ENCODE measurements at regions not wholly inside any gene's neighbourhood (a gene's known extent, or its start where the extent isn't known, plus 50 kb on each side); places are given as distances from the start of the nearest gene placed in this dataset.

DNA sequence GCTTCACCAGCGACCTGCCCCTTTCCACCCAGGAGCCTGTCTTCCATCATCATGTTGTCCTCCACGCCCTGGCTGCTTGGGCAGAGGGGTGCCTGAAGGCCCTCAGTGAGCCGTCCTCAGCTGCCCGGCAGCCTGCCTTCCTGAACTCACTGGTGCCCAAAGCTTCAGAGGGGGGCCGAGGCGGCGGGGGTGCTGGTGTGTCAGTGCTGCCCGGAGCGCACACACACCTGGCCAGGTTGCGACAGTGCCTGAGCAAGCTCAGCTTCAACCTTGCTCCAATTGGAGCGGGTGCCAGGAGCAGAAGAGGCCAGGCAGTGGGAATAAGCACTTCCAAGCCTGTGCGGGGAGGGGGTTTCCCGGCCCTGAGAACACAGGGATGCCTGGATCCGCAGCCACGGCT is 566.3 kb downstream of the INHBA start:
- DNase-seq (ENCODE audit: low read depth), result no peak

DNA sequence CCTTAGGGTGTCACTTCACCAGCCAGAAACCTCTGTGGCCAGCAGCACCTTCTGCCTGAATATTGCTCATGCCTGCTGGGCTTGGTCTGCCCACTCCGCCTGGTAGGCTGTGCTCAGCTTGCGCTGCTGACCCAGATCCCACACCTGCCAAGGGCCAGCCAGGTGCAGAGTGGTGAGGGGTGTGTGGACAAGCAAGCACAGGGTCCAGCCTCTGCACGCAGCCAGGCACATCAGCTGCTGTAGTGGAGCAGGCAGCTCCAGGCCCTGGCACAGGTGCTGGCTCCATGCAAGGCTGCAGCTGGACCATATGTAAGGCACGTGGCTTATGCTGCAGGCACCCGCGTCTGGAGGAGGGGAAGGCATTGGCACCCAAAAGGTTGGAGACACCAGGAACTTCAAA is 567.4 kb downstream of the INHBA start:
- no peak for DNase-seq (ENCODE audit: low read depth)

DNA sequence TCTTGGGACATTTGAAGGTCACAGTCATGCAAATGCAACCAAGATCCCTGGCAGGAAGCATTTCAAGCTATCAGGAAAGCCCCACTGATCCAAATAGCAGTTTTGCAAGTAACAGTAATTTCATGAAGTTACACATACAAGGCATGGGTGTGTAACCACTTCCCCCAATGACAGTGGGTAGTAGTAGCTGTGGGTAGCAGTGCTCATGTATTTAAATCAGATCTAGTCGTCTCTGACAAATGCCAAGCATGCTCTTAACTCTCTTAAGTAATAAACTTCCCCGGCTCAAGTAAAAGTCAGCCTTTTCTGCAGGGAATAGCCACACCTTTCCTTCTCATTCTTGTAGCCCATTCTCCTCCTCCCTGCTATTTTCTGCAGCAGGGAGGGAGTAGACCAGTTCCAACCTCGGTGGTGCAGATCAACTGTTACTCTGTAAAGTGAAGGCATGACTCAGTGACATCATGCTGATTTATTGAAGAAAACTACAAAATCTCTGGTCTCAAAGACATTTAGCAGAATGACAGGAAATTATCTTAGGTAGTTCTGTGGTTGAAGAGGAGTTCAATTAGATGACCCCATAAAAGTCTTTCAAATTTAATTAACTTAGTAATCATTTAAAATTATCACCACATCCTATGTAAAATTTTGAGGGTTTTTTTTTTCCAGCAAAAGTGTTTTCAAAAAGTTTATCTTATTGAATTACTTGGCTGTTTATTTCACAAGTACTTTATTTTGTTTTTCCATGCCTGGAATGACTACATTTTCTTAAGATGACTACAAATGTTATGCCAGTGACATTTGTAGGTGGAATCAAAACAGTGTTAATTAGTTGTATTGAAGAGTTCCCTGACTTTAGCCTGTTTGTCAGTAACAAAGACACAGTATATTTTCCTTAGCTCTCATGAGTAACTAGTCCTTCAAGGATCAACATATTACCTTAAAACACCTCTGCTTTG is 568.3 kb downstream of the INHBA start:
- DNase-seq (ENCODE audit: low read depth), result no peak

DNA sequence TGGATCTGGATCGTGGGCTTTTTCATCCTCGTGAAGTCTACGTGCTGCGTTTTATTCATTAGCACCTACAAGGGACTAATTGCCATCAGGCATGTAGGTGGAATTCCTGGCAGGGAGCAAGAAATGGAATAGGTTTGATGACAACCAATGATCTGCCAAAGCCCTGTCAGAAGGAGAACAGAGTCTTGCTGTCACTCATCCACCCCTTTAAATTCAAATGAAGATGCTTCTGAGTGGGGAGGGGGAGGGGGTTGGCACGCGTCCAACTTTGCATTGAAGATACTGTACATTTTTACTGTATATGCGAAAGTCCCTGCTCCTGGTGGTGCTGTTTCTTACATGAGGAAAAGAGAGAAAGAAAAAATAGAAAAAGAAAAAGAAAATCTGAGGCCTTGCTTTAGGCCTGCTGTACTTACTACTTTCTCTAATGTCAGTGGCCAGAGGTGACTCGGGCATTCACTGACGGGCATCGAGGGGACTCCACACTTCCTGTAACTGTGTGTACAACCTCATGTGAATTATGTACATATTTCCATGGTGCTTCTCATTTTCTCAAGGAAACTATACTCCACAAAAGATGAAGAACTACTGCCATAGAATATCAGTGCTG is 569.1 kb downstream of the INHBA start:
- no peak for DNase-seq (ENCODE audit: low read depth)

DNA sequence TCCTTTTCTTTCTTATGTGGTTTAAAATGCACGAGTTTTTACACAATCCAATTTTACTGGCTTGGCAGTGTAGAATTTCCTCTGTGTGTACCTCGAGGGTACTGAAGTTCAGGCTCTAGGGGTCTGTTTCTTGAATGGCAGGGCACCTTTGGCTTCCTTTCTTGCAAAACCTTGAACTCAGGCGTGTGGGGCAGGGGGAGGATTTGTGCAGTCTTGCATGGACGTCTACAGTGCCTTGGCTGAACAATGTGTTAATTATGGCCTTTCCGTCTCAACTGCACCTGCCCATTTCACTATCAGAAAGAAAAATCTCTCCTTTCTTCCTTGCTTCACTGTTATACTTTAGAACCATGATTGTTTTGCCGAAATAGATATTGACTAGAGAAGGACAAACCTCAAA is 570.9 kb downstream of the INHBA start:
- DNase-seq (ENCODE audit: low read depth), result no peak

DNA sequence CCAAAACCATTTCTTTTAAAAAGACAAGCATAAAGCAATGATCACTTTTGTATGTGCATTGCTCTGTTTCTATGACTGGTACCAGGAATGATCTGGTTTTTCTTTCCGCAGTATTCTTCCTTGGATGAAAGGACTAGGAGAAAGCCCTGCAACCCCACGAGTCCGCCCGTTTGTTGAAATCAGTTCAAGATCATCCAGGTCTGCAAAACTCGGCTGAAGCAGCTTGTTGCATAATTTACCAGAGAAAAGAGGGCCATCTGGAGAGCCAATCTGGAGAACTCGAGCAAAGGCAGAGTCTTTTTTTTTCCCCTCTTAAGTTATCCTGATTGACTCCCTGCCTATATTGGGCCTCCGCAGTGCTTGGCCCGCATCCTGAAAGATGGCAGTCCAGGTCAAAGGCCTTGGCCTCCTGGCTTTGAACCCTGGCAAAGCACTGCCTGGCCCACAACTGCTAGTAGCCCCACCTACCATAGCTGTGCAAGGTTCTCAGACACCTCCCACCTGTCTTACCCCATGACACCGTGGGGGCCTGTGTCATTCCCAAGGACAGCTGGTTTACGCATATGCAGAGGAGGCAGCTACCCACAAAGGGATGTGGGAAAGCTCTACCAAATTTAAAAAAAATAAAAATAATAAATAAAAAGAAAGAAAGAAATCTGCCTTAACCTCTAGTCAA is 572.2 kb downstream of the INHBA start:
- DNase-seq (ENCODE audit: low read depth), result no peak

DNA sequence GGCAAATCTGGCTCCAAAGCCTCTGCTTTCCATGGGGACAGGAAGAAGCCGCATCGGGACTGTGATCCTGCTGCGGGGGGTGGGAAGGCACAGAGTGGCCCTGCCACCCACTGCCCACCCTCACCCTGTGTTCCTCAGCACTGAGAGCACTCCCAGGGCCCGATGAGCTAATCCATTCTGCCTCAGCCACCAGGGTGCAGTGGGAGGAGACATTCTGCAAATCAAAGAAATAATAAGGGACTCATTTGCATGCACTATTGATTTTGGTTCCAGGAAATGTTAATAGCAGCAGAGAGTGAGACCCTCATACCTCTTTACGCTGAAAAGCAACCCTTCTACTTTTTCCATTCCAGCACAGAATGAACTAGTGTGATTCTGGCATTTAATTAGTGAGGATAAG is 572.8 kb downstream of the INHBA start:
- DNase-seq (ENCODE audit: low read depth), result no peak

DNA sequence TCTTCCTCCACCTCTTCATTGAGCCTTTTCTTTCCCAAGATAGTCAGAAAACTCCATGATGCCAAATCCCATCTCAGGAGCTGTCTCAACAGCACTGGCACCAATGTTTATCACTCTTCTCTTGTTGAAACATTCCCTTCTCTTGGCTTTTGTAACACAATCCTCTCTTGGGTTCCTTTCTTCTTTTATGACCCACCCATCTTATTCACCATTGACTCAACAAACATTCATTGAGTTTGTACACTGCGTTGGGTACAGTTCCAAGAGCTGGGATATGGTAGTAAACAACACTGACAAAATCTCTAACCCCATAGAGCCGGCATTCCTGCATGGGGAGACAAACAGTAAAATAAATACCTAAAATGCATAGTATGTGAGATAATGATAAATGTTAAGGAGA is 577.5 kb downstream of the INHBA start:
- DNase-seq (ENCODE audit: low read depth), result no peak

DNA sequence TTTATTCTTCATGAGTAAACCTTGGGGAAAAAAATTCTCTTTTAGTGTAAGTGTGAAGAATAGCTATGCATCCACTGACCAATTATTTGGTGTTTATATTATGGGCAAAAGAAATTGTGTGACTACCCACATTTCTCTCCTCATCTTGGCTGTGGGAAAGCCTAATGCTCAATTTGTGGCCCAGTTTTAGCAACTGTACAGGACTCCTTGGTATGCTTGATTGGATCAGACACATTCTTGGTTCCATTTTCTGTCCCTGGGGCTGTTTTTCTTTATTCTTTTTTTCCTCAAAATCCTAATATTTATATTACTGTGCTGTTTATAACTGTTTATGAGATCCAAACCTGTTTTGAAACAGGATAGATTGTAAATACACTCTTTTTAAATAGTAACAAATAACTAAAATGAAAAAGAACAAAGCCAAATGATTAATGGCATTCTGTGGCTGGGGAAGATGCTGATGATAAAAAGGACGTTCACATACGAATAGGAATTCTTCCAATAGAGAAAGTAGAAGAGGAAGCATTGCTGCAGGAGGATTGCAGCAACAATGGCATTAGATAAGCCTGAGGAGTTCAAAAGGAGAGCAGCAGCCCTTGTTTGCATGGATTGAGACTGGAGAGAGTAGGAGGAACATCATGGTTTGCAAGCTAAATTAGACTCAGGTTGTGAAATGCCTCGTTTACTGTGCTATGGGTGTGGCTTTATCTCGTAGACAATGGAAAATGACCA is 580.5 kb downstream of the INHBA start:
- DNase-seq (ENCODE audit: low read depth), result no peak

DNA sequence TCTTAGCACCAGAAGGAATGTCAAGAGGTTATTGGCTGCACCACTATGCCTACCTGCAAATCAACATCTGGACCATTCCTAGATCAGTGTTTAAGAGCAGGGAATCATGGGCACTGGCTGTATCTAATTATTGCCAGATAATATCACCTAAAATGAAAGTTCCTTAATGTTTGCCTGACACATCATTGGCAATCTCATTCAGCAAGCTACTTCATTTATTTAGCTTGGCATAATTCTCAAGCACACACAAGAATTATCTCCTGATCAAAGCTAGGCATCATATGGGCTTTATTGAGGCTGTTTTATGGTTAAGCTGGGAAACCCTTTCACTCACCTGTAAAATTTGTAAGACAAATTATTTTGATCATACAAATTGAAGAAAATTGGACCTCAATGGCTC is 581.7 kb downstream of the INHBA start:
- no peak for DNase-seq (ENCODE audit: low read depth)

DNA sequence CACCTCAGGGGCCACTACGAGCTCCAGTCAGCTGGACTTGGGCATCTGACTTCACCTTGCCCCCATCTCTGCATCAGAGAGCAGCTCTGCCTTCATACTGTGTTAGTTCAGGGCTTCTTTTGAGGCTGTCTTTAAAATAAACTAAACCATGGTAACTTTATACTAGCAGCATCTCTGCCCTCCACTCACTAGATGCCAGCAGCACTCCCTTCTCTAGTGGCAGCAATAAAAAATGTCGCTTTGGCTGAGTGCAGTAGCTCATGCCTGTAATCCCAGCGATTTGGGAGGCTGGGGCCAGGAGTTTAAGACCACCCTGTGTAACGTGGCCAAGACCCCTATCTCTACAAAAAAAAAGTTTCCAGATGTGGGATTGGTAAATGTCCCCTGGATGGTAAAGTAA is 584.4 kb downstream of the INHBA start:
- DNase-seq (ENCODE audit: low read depth), result no peak

DNA sequence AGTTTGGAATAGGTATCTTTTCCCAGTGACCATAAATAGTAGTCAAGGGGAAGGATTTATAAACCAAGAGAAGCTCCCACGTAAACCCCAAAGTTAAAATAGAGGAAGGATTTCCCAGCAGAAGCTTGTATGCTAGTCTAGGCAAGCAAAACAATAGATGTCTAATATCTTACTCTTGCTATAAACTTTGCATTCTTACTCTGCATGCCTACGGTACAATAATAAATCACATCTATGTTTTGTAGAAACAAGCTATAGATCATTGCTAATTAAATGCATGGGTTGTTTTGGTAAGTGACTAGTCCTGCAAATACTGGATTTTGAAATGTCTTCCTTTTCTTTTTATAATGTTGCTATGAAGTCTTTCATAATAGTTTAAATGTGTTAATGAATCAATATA is 585.5 kb downstream of the INHBA start:
- no peak for DNase-seq (ENCODE audit: low read depth)

DNA sequence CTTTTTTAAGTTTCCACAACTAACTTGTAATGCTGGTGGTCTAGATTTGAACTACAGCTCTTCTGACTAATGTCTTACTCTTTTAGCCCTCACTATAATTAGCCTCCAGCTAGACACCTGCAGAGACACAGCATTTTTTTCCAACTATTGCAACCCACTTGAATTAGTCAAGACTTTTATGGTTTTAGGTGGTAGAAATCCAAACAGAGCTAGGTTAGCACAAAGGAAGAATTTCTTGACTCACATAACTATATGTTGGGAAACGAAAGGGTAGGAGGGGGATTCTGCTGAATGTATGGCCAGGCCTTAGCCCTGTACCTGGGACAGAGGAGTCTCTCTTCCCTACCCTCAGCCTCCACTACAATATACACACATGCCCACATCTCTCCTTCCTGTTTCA is 586.1 kb downstream of the INHBA start:
- DNase-seq (ENCODE audit: low read depth), result no peak

DNA sequence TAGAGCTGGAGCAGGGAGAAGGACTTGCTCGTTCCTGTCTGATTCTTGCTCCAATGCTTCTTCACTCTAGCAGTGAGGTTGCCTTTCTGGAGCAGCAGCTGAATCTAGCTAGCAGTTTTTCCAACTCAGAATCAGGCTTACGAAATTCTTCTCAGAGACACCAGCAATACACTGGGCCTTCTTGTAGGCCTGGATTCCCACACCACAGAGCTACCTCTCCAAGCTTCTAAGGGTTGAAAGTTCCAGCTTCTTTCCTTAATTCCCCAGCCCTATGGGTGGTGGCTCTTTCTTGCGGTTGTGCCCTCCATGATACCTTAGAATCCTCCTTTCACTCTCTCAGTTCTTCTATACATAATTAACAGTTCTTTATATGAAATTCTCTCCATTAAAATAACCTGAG is 586.6 kb downstream of the INHBA start:
- no peak for DNase-seq (ENCODE audit: low read depth)

DNA sequence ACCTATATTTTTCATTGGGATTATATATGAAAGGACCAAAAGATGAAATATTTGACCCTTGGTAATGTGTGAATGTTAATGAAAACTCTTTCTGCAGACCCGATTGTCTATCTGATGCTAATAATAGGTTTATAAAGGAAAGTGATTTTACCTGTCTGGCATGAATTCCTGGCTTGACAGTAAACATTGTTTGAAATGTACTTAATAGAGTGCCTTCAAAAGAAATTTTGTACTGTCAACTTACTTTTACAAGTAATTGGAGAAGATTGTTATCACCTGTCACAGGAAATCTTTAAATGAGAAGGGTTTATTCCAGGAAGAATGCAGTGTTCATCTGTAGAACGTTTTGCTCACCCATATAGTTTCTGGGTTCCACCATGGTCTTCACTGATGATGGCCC is 588.2 kb downstream of the INHBA start:
- no peak for DNase-seq (ENCODE audit: low read depth)

DNA sequence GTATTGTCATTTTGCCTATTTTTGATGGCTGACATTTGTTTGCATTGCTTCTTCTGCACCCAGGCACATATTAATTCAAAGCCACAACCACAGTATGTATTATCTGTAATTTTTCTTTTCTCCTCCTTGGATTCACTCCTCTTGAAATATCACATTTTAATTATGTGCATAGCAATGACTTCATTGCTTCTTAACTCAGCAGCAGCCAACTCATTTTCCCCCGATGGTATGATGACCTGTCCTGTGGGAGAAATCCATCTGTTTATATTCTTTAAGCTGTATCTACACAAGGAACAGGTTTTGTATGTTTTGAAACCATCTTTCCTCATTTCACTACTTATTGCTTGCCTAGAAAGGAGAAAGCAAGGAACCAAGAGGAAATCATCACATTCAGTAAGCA is 588.8 kb downstream of the INHBA start:
- DNase-seq (ENCODE audit: low read depth), result no peak

DNA sequence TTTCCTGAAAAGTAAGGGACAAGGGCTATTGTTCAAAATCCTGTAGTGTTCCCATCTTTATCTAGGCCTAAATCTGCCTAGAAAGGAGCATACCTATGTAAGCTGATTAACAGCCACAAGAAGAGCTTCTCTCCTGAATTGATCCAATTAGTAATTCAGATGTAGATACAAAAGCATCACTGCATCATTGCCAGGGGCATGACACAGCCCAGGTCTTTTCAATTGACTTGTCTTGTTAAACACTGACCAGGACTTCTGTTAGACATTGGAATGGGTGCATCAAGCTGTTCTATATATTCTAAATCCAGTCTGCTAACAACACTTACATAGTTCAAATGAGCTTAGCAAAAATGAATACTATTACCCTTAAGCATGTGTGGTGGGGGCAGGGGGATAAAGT is 589.2 kb downstream of the INHBA start:
- no peak for DNase-seq (ENCODE audit: low read depth)

DNA sequence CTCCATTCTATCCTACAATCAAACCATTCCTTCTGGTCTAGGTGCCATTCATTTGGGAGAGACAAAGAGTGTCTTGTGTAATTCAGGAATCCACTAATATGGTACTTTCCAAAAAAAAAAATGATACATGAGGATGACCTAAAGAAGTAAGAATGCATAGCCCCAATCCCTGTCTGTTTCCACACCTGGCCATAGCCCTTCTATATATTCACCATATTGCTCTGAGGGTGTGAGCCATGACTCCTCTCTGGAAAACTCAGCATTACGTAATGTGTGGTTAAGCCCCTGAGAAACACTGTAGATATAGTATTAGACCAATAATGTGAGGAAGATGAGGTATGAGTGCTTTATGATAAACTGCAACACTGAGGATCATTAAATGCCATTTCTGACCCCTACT is 592.7 kb downstream of the INHBA start:
- no peak for DNase-seq (ENCODE audit: low read depth)

DNA sequence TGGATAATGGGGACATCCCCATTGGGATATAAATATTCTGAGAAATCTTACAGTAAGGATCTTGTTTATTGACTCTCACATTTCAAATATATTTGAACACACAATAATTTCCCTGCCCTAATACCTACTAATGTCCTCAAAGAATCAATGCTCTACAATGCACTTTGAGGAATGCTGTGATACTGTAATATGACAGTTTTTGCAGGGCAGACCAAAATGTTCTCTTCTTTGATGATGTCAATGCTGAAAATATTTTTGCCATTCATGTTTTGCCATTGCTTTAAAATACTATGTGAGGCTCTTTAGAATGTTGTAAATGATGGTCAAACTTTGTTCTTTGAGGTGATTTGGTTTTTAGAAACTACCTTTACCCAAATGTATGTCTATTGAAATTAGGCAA is 594.1 kb downstream of the INHBA start:
- no peak for DNase-seq (ENCODE audit: low read depth)

DNA sequence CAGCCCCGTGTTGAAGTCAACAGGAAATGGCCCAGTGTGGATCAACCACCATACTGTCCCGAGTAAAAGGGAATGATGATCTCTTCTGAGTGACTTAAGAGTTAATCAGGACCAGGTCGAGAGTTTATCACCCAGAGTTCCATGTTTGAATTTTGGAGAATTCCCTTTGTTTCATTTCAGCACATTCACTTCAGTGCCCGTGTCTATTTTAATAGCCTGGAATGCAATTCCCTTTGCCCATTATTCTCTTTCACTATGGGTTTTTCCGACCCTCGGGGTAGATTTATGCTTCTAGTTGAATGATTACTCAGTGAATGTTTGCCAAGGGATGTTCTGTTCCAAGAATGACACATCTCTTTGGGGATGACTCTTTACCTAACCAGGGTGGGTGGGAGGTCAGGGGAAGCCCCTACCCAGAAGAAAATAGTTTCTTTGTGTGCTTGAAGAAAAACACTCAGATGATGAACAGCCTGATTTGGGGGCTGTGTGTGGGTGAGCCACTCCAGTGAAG is 594.9 kb downstream of the INHBA start:
- no peak for DNase-seq (ENCODE audit: low read depth)

DNA sequence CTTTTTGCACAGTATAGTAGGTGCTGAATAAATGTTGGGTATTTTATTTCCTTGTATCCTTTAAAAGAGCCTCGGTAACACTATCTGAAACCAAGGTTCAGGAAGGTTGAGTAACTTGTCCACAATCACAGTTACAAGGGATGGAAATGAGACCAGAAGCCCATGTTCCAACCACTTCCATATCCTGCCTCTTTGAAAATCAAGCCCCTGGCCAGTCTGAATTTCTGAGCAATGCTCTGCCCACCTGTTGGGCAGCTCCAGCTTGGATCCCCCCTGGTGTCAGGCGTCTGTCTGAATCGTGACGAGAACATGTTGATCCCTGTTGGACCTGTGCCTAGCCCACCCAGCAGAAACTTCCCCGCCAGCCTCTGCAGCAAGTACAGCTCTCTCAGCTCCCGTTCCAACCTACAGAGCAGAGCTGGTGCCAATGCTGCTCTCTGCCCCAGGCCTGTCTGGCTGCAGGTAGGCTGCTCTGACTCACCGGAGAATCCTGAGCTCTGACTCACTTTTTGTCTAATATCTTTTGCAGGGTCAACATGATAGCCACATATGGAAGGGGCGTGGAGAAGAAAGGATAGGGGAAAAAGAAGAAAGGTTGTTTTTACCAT is 595.5 kb downstream of the INHBA start:
- DNase-seq (ENCODE audit: low read depth), result no peak

DNA sequence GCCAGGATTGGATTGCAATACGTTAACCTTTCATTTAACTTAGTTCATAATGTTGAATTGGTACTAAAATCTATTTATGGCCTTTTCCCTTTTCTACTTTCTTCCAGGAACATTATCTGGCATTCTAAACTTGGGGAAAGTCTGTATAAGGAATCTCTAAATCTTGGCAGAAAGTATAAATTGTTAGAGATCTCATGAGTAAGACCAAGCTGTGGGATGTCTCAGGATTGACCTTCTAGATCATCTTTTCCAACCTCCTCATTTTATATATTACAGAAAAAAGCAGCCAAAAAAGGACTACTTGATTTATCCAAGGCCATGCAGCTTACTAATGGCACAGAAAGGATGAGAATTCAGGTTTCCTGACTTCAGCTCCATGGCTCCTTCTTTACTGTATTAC is 598.3 kb downstream of the INHBA start:
- DNase-seq (ENCODE audit: low read depth), result peak; percentile 13
